GM12891 (cell line): ENCODE measurements at regions not wholly inside any gene's neighbourhood (a gene's known extent, or its start where the extent isn't known, plus 50 kb on each side); places are given as distances from the start of the nearest gene placed in this dataset.

ENCODE experiments used
- DNase-seq: peaks from one replicate; pipeline ENCODE4 v3.0.0; 2011; ENCODE audit warnings: low spot score; ENCODE audit not compliant: insufficient read length
- FAIRE-seq: peaks from 2 replicates; lab custom pipeline; 2011; peaks lifted over from hg19 to GRCh38; lab: Jason Lieb, UNC
- PAX5 ChIP-seq: IDR thresholded peaks from 2 replicates; pipeline ENCODE4 v1.6.1; 2011; ENCODE audit warnings: low read length, moderate library complexity, mild to moderate bottlenecking; ENCODE audit not compliant: insufficient read depth, severe bottlenecking
- POLR2A ChIP-seq: IDR thresholded peaks from 2 replicates; pipeline ENCODE4 v1.6.1; 2011; ENCODE audit warnings: low read depth, low read length, control low read depth
- POLR2AphosphoS5 ChIP-seq: IDR thresholded peaks from 2 replicates; pipeline ENCODE4 v1.6.1; 2011; ENCODE audit warnings: low read depth, low read length, control low read depth
- POU2F2 ChIP-seq: IDR thresholded peaks from 2 replicates; pipeline ENCODE4 v1.6.1; 2011; ENCODE audit warnings: low read depth, mild to moderate bottlenecking, control low read depth, low read length, moderate library complexity
- SPI1 ChIP-seq: IDR thresholded peaks from 2 replicates; pipeline ENCODE4 v1.6.1; 2011; ENCODE audit warnings: low read depth, low read length, control low read depth
- TAF1 ChIP-seq: IDR thresholded peaks from 2 replicates; pipeline ENCODE4 v1.6.1; 2011; ENCODE audit warnings: low read depth, low read length, control low read depth

- no peak for DNase-seq
- FAIRE-seq: no peak
Observed at GRCh38 chr17:6347776-6348175, 87.1 kb downstream of the AIPL1 start.

DNA sequence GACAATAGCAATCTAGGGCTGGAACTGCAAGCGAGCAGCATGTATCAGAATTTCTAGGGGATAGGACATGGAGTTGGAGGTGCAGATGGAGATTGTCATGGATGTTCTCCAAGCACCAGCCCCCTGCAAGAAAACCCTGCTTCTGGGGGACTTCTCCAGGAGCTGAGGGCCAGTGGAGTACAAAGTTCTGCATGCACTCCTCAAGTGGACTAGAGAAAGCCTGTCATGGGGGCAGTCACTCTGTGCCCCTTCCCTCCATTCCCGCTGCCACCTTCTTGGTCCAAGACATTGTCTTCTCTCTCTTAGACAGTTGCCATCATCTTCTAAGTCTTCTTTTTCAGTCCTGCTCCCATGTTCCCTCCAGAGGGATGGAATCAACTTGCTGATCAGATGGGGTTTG lies 87.9 kb downstream of the AIPL1 start:
- FAIRE-seq (no peak), DNase-seq (no peak)

More at GRCh38 chr17:6347776-6348175, 87.1 kb downstream of the AIPL1 start:
- TF ChIP-seq POU2F2: no peak
- no peak for TF ChIP-seq POLR2AphosphoS5
- no peak for TF ChIP-seq SPI1
- TF ChIP-seq PAX5: no peak
- no peak for TF ChIP-seq TAF1
- TF ChIP-seq POLR2A: no peak

DNA sequence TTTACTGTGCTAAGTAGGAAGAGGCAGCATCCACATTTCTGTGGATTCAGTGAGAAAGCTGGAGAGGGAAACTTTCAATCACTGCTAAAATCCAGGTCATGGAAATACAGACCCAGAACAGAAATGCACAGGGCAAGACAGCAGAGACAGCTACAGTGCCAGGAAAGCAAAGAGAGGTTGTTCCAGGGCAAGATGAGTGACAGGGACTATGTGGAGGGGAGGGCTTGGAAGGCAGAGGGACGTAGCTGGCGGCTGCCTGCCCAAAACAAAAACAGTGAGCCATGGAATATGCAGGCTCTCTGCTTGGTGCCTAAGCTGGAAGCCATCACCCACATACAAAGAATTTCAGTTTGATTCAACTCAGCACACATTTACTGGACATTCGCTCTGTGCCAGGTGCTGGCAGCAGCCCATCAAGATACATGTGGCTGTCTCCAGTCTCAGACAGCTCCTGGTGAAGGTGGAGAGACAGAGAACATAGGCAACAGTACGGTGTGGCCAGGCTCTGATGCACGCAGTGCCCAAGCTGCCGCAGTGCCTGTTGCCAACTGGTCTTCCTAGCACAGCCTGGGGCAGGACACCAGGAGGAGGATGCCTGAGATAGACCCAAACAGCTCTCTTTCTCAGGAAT lies 88.7 kb downstream of the AIPL1 start:
- DNase-seq: no peak
- TF ChIP-seq PAX5 (no peak), TAF1 (no peak), POU2F2 (no peak), SPI1 (no peak), POLR2A (no peak), POLR2AphosphoS5 (no peak)
- FAIRE-seq: no peak

More for the DNA sequence above, 87.9 kb downstream of the AIPL1 start:
- TF ChIP-seq POU2F2 (no peak), POLR2A (no peak), PAX5 (no peak), SPI1 (no peak), TAF1 (no peak), POLR2AphosphoS5 (no peak)

GRCh38 chr17:6343736-6344135 lies 91.2 kb downstream of the AIPL1 start:
- DNase-seq (no peak), FAIRE-seq (no peak)
- no peak for TF ChIP-seq PAX5
- TF ChIP-seq POLR2AphosphoS5: no peak
- TF ChIP-seq TAF1: no peak

DNA sequence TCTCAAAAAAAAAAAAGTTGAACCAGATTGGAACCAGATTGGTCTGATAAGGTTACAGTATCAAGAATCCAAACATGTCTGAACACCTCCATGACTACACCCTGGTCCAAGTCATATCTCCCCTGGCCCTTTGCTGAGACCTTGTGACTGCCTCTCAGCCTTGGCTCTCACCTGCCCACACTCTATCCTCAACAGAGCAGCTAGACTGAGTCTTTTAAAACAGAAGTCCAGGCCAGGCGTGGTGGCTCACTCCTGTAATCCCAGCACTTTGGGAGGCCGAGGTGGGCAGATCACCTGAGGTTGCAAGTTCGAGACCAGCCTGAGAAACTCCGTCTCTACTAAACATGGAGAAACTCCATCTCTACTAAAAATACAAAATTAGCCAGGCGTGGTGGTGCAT lies 91.7 kb downstream of the AIPL1 start:
- DNase-seq: no peak
- FAIRE-seq: no peak
- TF ChIP-seq PAX5 (no peak), TAF1 (no peak), POLR2AphosphoS5 (no peak), POU2F2 (no peak), SPI1 (no peak), POLR2A (no peak)

DNA sequence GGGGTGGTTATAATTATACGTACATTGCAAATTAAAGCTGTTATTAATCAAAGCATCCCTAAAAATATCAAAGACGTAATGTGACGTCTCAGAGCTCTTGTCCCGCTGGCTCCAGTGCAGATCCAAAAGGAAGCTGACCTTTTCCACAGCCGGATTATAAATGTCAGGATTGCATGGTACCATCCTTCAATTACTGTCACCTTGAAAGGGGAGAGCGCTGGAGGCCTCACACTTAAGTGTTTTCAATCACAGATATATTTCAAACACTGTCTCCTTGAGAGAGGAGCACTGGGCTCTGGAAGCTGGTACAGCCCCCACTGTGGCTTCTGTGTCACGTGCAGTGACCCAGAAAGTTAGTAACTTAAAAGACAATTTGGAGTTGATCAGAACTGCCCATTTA lies 94.2 kb downstream of the AIPL1 start:
- TF ChIP-seq POU2F2: no peak
- no peak for TF ChIP-seq PAX5
- no peak for TF ChIP-seq POLR2A
- no peak for TF ChIP-seq POLR2AphosphoS5
- TF ChIP-seq SPI1: no peak
- TF ChIP-seq TAF1: no peak
- FAIRE-seq (no peak), DNase-seq (no peak)

DNA sequence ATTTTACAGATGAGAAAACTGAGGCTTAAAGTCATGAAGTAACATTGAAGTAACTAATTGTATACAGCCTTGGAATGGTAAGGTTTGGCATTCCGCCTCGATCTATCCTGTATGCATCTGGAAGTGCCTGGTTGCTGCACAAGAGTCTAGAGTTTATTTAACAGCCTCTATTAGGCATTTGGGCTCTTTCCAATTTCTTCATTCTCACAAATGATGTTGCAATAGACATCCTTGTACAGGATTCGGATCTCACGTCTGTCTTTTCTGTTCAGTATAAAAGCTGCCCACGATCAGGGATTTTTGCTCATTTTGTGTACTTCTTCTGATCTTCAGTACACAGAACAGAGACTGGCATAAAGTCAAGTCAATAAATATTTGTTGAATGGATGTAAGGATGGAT lies 100.5 kb downstream of the AIPL1 start:
- FAIRE-seq: no peak
- TF ChIP-seq POU2F2: no peak
- no peak for TF ChIP-seq TAF1
- no peak for TF ChIP-seq PAX5
- no peak for TF ChIP-seq SPI1
- TF ChIP-seq POLR2A: no peak
- TF ChIP-seq POLR2AphosphoS5: no peak
- DNase-seq: no peak

DNA sequence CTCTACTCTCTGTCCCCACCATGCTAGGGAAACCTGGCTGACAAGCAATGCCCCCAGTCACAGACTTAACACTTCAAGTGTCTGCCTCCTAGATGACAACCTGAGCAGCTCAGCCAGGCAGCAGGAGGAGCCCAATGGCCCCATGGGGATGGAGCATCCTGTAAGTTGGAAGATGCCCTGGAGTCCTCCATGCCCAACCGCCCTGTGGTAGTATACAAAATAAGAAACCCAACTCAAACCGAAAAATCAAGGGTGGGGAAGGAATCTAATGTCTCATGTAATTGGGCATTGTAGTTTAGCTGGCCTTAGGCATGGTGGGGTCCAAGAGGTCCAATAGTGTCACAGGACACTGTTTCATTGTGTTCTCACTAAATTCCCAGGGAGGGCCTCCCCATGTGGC lies 104.0 kb downstream of the AIPL1 start:
- FAIRE-seq: no peak
- no peak for TF ChIP-seq POLR2AphosphoS5
- TF ChIP-seq SPI1: no peak
- DNase-seq: no peak

- no peak for DNase-seq
- FAIRE-seq: no peak
- no peak for TF ChIP-seq POLR2AphosphoS5
- no peak for TF ChIP-seq PAX5
- TF ChIP-seq SPI1: no peak
- TF ChIP-seq TAF1: no peak
- no peak for TF ChIP-seq POLR2A
- TF ChIP-seq POU2F2: no peak
Observed at GRCh38 chr17:6328279-6328678, 106.6 kb downstream of the AIPL1 start.

GRCh38 chr17:6327007-6327406 lies 107.9 kb downstream of the AIPL1 start:
- TF ChIP-seq POU2F2 (no peak), POLR2A (no peak), POLR2AphosphoS5 (no peak), TAF1 (no peak)
- FAIRE-seq: no peak
- DNase-seq: no peak

- DNase-seq (no peak), FAIRE-seq (peak; percentile 79)
- no peak for TF ChIP-seq PAX5
- no peak for TF ChIP-seq POU2F2
- TF ChIP-seq POLR2AphosphoS5: no peak
- no peak for TF ChIP-seq TAF1
- TF ChIP-seq POLR2A: no peak
- no peak for TF ChIP-seq SPI1
Observed at GRCh38 chr17:6326483-6326882, 108.4 kb downstream of the AIPL1 start.
